ENCODE measurements at regions not wholly inside any gene's neighbourhood (a gene's known extent, or its start where the extent isn't known, plus 50 kb on each side); places are given as distances from the start of the nearest gene placed in this dataset.

GRCh38 chr2:220134756-220135534 is 507.5 kb downstream of the SLC4A3 start:
- 55 to 56% methylated on average over 6 of the region's 6 CpGs for WGBS, 2 donors
- DNase-seq = no peak

GRCh38 chr2:220143336-220143735 is 515.9 kb downstream of the SLC4A3 start:
- no peak for TF ChIP-seq POLR2A (IDR thresholded peaks at IDR 0.05)
- TF ChIP-seq, protein P1, sequence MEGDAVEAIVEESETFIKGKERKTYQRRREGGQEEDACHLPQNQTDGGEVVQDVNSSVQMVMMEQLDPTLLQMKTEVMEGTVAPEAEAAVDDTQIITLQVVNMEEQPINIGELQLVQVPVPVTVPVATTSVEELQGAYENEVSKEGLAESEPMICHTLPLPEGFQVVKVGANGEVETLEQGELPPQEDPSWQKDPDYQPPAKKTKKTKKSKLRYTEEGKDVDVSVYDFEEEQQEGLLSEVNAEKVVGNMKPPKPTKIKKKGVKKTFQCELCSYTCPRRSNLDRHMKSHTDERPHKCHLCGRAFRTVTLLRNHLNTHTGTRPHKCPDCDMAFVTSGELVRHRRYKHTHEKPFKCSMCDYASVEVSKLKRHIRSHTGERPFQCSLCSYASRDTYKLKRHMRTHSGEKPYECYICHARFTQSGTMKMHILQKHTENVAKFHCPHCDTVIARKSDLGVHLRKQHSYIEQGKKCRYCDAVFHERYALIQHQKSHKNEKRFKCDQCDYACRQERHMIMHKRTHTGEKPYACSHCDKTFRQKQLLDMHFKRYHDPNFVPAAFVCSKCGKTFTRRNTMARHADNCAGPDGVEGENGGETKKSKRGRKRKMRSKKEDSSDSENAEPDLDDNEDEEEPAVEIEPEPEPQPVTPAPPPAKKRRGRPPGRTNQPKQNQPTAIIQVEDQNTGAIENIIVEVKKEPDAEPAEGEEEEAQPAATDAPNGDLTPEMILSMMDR (IDR thresholded peaks at IDR 0.05) = no peak
- intact Hi-C loops (cut with DNase I) = no loop called here
- Histone ChIP-seq H3K36me3 (no peaks in the 10 kb centered on the region), H3K9me3 (no peaks in the 10 kb centered on the region), H3K27ac (no peak overlapping the region), H3K27me3 (no peaks in the 10 kb centered on the region), H3K4me1 (peaks cover 0 to 6% (median 0%) of the 10 kb centered on the region in 3 donors), H3K4me3 (no peak overlapping the region)
- WGBS, 2 donors = 25 to 41% methylated on average over 2 of the region's 2 CpGs
- DNase-seq = no peak

More at GRCh38 chr2:220134756-220135534, 507.5 kb downstream of the SLC4A3 start:
- Histone ChIP-seq H3K4me1 (no peaks in the 10 kb centered on the region), H3K4me3 (no peak overlapping the region), H3K36me3 (no peaks in the 10 kb centered on the region), H3K27me3 (no peaks in the 10 kb centered on the region), H3K9me3 (peaks cover 0 to 5% (median 0%) of the 10 kb centered on the region in 3 donors), H3K27ac (no peak overlapping the region)
- TF ChIP-seq, protein P1 (IDR thresholded peaks at IDR 0.05) = no peak
- no peak for TF ChIP-seq POLR2A (IDR thresholded peaks at IDR 0.05)
- intact Hi-C loops (cut with DNase I) = no loop called here

DNA sequence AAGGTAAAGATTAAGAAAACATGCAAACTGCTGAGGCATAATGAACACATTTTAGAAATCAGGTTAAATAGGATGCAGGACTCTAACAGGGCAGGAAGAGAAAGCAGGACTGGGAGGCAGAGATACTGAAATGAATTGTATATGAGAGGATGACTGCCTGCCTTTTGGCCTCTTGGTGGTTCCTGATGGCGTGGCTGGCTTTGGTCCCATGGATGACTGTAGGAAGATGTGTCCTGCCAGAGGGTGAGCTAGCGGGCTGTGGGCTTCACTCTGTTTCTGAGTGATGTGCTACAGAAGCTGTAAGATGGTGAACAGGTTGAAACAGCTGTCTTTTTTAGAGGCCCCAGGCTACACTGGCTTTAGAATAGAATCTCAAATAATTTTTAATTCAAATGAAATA is 517.0 kb downstream of the SLC4A3 start:
- Histone ChIP-seq H3K4me1 (peaks cover 0 to 6% (median 0%) of the 10 kb centered on the region in 3 donors), H3K27ac (no peak overlapping the region), H3K36me3 (no peaks in the 10 kb centered on the region), H3K4me3 (no peak overlapping the region), H3K9me3 (no peaks in the 10 kb centered on the region), H3K27me3 (no peaks in the 10 kb centered on the region)
- intact Hi-C loops (cut with DNase I) = no loop called here
- no peak for DNase-seq
- TF ChIP-seq POLR2A (IDR thresholded peaks at IDR 0.05) = no peak
- TF ChIP-seq, protein P1 (IDR thresholded peaks at IDR 0.05) = no peak
- 65 to 68% methylated on average over 2 of the region's 2 CpGs for WGBS, 2 donors

DNA sequence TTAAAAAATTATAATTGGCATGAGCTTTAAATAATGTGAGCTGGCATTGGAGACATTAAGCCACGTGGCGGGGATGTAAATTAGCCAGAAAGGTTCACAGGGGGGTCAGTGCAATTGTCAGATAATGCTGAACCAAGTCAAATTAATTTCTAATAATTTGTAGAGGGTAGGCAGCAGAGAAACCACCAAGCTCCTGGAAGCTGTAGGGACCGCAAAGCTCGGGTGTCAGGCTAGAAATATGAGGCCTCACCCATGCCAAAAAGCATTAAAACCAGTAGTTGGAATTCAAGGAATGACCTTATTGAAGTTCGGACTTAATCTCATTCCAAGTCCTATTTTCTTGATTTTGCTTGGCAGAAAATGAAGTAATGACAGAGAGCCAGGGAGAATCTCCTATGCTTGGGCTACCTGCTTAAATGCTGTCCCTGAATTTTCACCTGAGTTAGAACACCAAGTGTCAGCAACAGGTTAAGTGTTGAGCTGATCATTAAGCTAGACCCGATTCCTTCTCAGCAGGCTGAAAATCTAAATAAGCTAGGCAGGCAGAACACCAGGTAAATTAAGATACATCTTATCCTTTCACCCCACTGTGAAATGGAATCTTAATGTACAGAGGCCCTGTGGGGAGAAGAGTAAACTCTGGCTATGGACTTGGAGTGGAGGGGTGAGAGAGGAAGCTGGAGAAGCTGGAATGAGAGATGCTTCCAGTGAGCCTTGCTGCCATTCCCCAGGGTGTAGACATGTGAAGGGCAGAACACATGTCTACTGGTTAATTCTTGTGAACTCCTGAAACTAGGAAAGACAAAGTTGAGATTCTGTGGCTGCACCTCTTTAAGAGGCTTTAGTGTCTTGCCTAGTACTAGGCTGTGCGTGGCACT is 520.0 kb downstream of the SLC4A3 start:
- TF ChIP-seq, protein P1 (IDR thresholded peaks at IDR 0.05) = no peak
- TF ChIP-seq POLR2A (IDR thresholded peaks at IDR 0.05) = no peak
- peaks cover 0 to 6% (median 0%) of the 10 kb centered on the region in 3 donors for H3K4me1 ChIP-seq
- DNase-seq = no peak
- 77 to 81% methylated on average over 7 of the region's 7 CpGs for WGBS, 2 donors
- H3K27me3 ChIP-seq = no peaks in the 10 kb centered on the region
- intact Hi-C loops (cut with DNase I) = no loop called here
- H3K9me3 ChIP-seq = no peaks in the 10 kb centered on the region
- H3K36me3 ChIP-seq = no peaks in the 10 kb centered on the region
- no peak overlapping the region for H3K4me3 ChIP-seq
- H3K27ac ChIP-seq = no peak overlapping the region
